Esophagus (tissue), 2 donors: ENCODE measurements at regions not wholly inside any gene's neighbourhood (a gene's known extent, or its start where the extent isn't known, plus 50 kb on each side); places are given as distances from the start of the nearest gene placed in this dataset.

Source experiments
- H3K27ac ChIP-seq, 2 donors: one replicate each; pipeline ENCODE4 v1.5.1; 2013; ENCODE audit warnings: low read depth in 2 of 2, mild to moderate bottlenecking in 2 of 2, inconsistent platforms in 1 of 2, low read length in 1 of 2, moderate library complexity in 1 of 2
- H3K27me3 ChIP-seq, 2 donors: one replicate each; pipeline ENCODE4 v1.6.1; 2013; ENCODE audit warnings: low read length in 2 of 2, control low read depth in 1 of 2, mild to moderate bottlenecking in 1 of 2; ENCODE audit not compliant: insufficient read depth in 2 of 2, control insufficient read depth in 1 of 2
- H3K36me3 ChIP-seq, 2 donors: one replicate each; pipeline ENCODE4 v1.6.1; 2013; ENCODE audit warnings: low read length in 1 of 2; ENCODE audit not compliant: control insufficient read depth in 2 of 2, insufficient read depth in 2 of 2
- H3K4me1 ChIP-seq, 2 donors: one replicate each; pipeline ENCODE4 v1.6.1; 2013; ENCODE audit warnings: low read length in 1 of 2; ENCODE audit not compliant: control insufficient read depth in 2 of 2, insufficient read depth in 2 of 2
- H3K4me3 ChIP-seq, 2 donors: one replicate each; pipeline ENCODE4 v1.5.1; 2013; ENCODE audit warnings: low read length in 2 of 2, mild to moderate bottlenecking in 2 of 2, low read depth in 1 of 2, moderate library complexity in 1 of 2
- H3K9me3 ChIP-seq, 2 donors: one replicate each; pipeline ENCODE4 v1.6.1; 2013; ENCODE audit warnings: mild to moderate bottlenecking in 2 of 2, low read depth in 1 of 2, low read length in 1 of 2, moderate library complexity in 1 of 2; ENCODE audit not compliant: control insufficient read depth in 2 of 2, insufficient read depth in 1 of 2
- WGBS, 2 donors: extraction: QIAGEN DNeasy Blood & Tissue Kit; methylation state at CpG; one replicate each; pipeline ENCODE4 v1.1.7; 2013; 5-methylcytosine and 5-hydroxymethylcytosine counted together
- donor health status: healthy with polysubstance abuse.
- donor health status: Bipolar disorder and iron deficiency.

- Histone ChIP-seq H3K9me3 (no peaks in the 10 kb centered on the region), H3K36me3 (no peaks in the 10 kb centered on the region), H3K27me3 (no peaks in the 10 kb centered on the region), H3K27ac (no peak overlapping the region), H3K4me1 (peaks cover 0 to 9% of the 10 kb centered on the region in 2 donors), H3K4me3 (no peak overlapping the region)
- 87 to 91% methylated on average over 5 of the region's 5 CpGs for WGBS, 2 donors
Measured at GRCh38 chr13:44818016-44818415, 171.3 kb downstream of the NUFIP1 start.

DNA sequence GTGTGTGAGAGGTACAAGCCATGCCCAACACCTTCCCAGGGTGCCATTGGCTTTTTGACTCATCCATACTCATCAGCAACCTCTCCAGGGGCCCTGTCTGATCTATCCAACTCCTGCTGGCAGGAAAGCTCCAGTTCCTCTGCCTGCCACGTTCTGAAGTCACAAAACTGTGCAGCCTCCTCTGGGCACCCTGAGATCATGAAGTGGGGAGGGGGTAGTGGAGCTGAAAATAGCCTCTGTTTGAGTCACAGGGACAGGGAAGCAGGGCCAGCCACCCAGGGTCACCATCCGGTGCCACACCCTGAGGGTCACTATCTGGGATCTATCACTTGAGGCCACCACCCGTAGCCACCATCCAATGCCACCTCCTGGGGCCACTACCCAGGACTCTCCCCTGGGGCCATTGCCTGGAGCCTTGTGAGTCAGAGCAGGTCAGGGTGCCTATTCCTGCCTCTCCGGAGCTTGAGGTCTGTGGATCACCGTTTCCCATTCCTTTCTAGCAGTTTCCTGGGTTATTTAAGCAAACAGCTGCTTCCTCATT lies 172.1 kb downstream of the NUFIP1 start:
- Histone ChIP-seq H3K36me3 (no peaks in the 10 kb centered on the region), H3K27ac (no peak overlapping the region), H3K4me3 (no peak overlapping the region), H3K27me3 (no peaks in the 10 kb centered on the region), H3K4me1 (peaks cover 0 to 9% of the 10 kb centered on the region in 2 donors), H3K9me3 (no peaks in the 10 kb centered on the region)
- 64 to 65% methylated on average over 5 of the region's 5 CpGs for WGBS, 2 donors

GRCh38 chr13:44816701-44817100 lies 172.6 kb downstream of the NUFIP1 start:
- H3K27ac ChIP-seq: no peak overlapping the region
- 91 to 93% methylated on average over 1 of the region's 1 CpG for WGBS, 2 donors

DNA sequence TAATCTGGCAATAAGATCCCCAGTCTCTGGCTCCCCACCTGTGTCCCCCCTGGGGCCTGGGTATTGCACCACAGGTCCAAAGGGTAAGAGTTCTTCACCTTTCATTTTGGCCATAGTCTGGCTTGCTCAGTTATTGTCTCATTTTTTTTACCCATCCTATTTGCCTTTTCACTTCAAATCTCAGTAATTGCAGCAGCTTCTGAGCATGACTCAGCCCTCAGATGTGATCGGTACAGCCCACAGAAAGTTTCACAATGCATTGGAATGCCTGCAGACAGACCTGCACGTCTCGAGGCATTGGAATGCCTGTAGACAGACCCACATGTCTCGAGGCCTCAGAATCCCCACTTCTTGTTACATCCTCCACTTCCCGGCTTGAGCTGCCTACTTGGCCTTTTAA lies 173.6 kb downstream of the NUFIP1 start:
- Histone ChIP-seq H3K9me3 (no peaks in the 10 kb centered on the region), H3K4me3 (no peak overlapping the region), H3K27me3 (no peaks in the 10 kb centered on the region), H3K27ac (no peak overlapping the region), H3K4me1 (peaks cover 0 to 9% of the 10 kb centered on the region in 2 donors), H3K36me3 (no peaks in the 10 kb centered on the region)
- 24 to 40% methylated on average over 5 of the region's 5 CpGs for WGBS, 2 donors

More at GRCh38 chr13:44816701-44817100, 172.6 kb downstream of the NUFIP1 start:
- no peaks in the 10 kb centered on the region for H3K36me3 ChIP-seq
- H3K9me3 ChIP-seq: no peaks in the 10 kb centered on the region
- peaks cover 0 to 9% of the 10 kb centered on the region in 2 donors for H3K4me1 ChIP-seq
- H3K27me3 ChIP-seq: no peaks in the 10 kb centered on the region
- H3K4me3 ChIP-seq: no peak overlapping the region

- Histone ChIP-seq H3K4me1 (peaks cover 0 to 9% of the 10 kb centered on the region in 2 donors), H3K4me3 (no peak overlapping the region), H3K9me3 (no peaks in the 10 kb centered on the region), H3K27ac (no peak overlapping the region), H3K36me3 (no peaks in the 10 kb centered on the region), H3K27me3 (no peaks in the 10 kb centered on the region)
- WGBS, 2 donors: 79 to 82% methylated on average over 2 of the region's 2 CpGs
Measured at GRCh38 chr13:44814836-44815235, 174.4 kb downstream of the NUFIP1 start.

- Histone ChIP-seq H3K27me3 (no peaks in the 10 kb centered on the region), H3K4me1 (peaks cover 0 to 9% of the 10 kb centered on the region in 2 donors), H3K9me3 (no peaks in the 10 kb centered on the region), H3K36me3 (no peaks in the 10 kb centered on the region), H3K27ac (no peak overlapping the region), H3K4me3 (no peak overlapping the region)
- 93 to 99% methylated on average over 2 of the region's 2 CpGs for WGBS, 2 donors
Measured at GRCh38 chr13:44814161-44814560, 175.1 kb downstream of the NUFIP1 start.

GRCh38 chr13:44812818-44813217 lies 176.5 kb downstream of the NUFIP1 start:
- Histone ChIP-seq H3K4me3 (no peak overlapping the region), H3K4me1 (peaks cover 0 to 9% of the 10 kb centered on the region in 2 donors)

GRCh38 chr13:44810061-44810840 lies 179.0 kb downstream of the NUFIP1 start:
- no peaks in the 10 kb centered on the region for H3K27me3 ChIP-seq
- H3K27ac ChIP-seq: no peak overlapping the region
- H3K36me3 ChIP-seq: no peaks in the 10 kb centered on the region
- peaks cover 0 to 3% of the 10 kb centered on the region in 2 donors for H3K4me1 ChIP-seq
- H3K9me3 ChIP-seq: no peaks in the 10 kb centered on the region
- no peak overlapping the region for H3K4me3 ChIP-seq
- 75 to 78% methylated on average over 5 of the region's 5 CpGs for WGBS, 2 donors

More at GRCh38 chr13:44812818-44813217, 176.5 kb downstream of the NUFIP1 start:
- WGBS, 2 donors: 82 to 83% methylated on average over 3 of the region's 3 CpGs
- Histone ChIP-seq H3K9me3 (no peaks in the 10 kb centered on the region), H3K27ac (no peak overlapping the region), H3K36me3 (no peaks in the 10 kb centered on the region), H3K27me3 (no peaks in the 10 kb centered on the region)

DNA sequence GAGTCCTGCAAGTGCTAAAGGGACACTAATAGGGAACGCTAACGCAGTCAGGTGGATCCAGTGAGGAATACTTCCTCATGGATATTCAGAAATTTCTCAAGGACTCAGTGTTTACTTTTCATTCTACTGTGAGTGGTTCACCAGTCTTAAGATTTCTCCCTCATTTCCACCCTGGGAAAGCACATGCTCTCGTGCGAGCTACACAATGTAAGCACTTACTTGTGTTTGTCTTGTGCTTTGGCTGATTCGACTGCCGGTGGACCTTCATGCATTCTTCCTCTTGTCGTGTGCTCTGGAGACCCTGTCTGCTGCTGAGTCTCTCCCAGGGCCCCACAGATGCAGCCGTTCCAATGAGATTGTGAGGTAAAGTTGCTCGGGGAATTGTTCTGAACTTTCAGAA lies 180.1 kb downstream of the NUFIP1 start:
- Histone ChIP-seq H3K4me3 (no peak overlapping the region), H3K9me3 (no peaks in the 10 kb centered on the region), H3K36me3 (no peaks in the 10 kb centered on the region), H3K4me1 (no peaks in the 10 kb centered on the region), H3K27ac (no peak overlapping the region), H3K27me3 (no peaks in the 10 kb centered on the region)
- WGBS, 2 donors: 80 to 84% methylated on average over 9 of the region's 9 CpGs

- no peaks in the 10 kb centered on the region for H3K9me3 ChIP-seq
- H3K27ac ChIP-seq: no peak overlapping the region
- 49 to 91% methylated on average over 1 of the region's 1 CpG for WGBS, 2 donors
- no peak overlapping the region for H3K4me3 ChIP-seq
- no peaks in the 10 kb centered on the region for H3K4me1 ChIP-seq
- no peaks in the 10 kb centered on the region for H3K36me3 ChIP-seq
- no peaks in the 10 kb centered on the region for H3K27me3 ChIP-seq
Measured at GRCh38 chr13:44808185-44808584, 181.1 kb downstream of the NUFIP1 start.
